Transverse colon (tissue), 4 donors: ENCODE measurements at regions not wholly inside any gene's neighbourhood (a gene's known extent, or its start where the extent isn't known, plus 50 kb on each side); places are given as distances from the start of the nearest gene placed in this dataset.

Source experiments
- CTCF ChIP-seq, 5 experiments: fragments of 200-600 bp in 3 of 5; fragments of 450-650 bp in 2 of 5; sonication (generic) in 3 of 5; IDR thresholded peaks; 1 replicate in 2 of 5; 2 replicates in 3 of 5; pipeline ENCODE4 v1.5.1; 2016 to 2017; ENCODE audit warnings: antibody characterized with exemption in 5 of 5, inconsistent platforms in 3 of 5, mild to moderate bottlenecking in 2 of 5, moderate library complexity in 1 of 5
- EP300 ChIP-seq: sonication (generic); formaldehyde crosslinking; IDR thresholded peaks from one replicate; pipeline ENCODE4 v1.6.1; 2017; ENCODE audit warnings: antibody characterized with exemption, low read depth
- POLR2A ChIP-seq: fragments of 450-650 bp; IDR thresholded peaks from one replicate; pipeline ENCODE4 v1.6.1; 2016; ENCODE audit warnings: antibody characterized with exemption, mild to moderate bottlenecking, moderate library complexity
- POLR2AphosphoS5 ChIP-seq, 3 donors: sonication (generic); formaldehyde crosslinking; IDR thresholded peaks; one replicate each; pipeline ENCODE4 v1.6.1; 2016; ENCODE audit warnings: antibody characterized with exemption in 3 of 3

GRCh38 chr3:5442106-5442785, 254.7 kb downstream of the EDEM1 start:
- TF ChIP-seq POLR2A: no peak
- TF ChIP-seq CTCF (IDR thresholded peaks at IDR 0.05): no peak
- no peak for TF ChIP-seq POLR2AphosphoS5 (IDR thresholded peaks at IDR 0.05)
- no peak for TF ChIP-seq EP300
